ENCODE measurements at regions not wholly inside any gene's neighbourhood (a gene's known extent, or its start where the extent isn't known, plus 50 kb on each side); places are given as distances from the start of the nearest gene placed in this dataset.

GRCh38 chr9:118606668-118607067 is 762.6 kb downstream of the BRINP1 start:
- no peak for FAIRE-seq

GRCh38 chr9:118609355-118610044 is 759.7 kb downstream of the BRINP1 start:
- FAIRE-seq: no peak

- FAIRE-seq: no peak
Measured at GRCh38 chr9:118612201-118612600, 757.0 kb downstream of the BRINP1 start.

GRCh38 chr9:118613996-118614395 is 755.2 kb downstream of the BRINP1 start:
- FAIRE-seq: no peak

GRCh38 chr9:118618084-118618483 is 751.2 kb downstream of the BRINP1 start:
- no peak for FAIRE-seq

GRCh38 chr9:118618849-118619248 is 750.4 kb downstream of the BRINP1 start:
- no peak for FAIRE-seq

- no peak for FAIRE-seq
Measured at GRCh38 chr9:118624608-118625007, 744.6 kb downstream of the BRINP1 start.

- no peak for FAIRE-seq
Measured at GRCh38 chr9:118630079-118630478, 739.2 kb downstream of the BRINP1 start.

GRCh38 chr9:118630931-118631595 is 738.2 kb downstream of the BRINP1 start:
- FAIRE-seq: no peak

GRCh38 chr9:118631956-118632355 is 737.3 kb downstream of the BRINP1 start:
- FAIRE-seq: no peak

- FAIRE-seq: no peak
Measured at GRCh38 chr9:118635416-118635815, 733.8 kb downstream of the BRINP1 start.

- FAIRE-seq: no peak
Measured at GRCh38 chr9:118637681-118638080, 731.6 kb downstream of the BRINP1 start.

GRCh38 chr9:118640836-118641560 is 728.2 kb downstream of the BRINP1 start:
- no peak for FAIRE-seq

- FAIRE-seq: no peak
Measured at GRCh38 chr9:118643118-118643517, 726.1 kb downstream of the BRINP1 start.

GRCh38 chr9:118644066-118644465 is 725.2 kb downstream of the BRINP1 start:
- no peak for FAIRE-seq

GRCh38 chr9:118647331-118647730 is 721.9 kb downstream of the BRINP1 start:
- no peak for FAIRE-seq

GRCh38 chr9:118650417-118650816 is 718.8 kb downstream of the BRINP1 start:
- no peak for FAIRE-seq

GRCh38 chr9:118651511-118651910 is 717.7 kb downstream of the BRINP1 start:
- no peak for FAIRE-seq

- FAIRE-seq: no peak
Measured at GRCh38 chr9:118652258-118652657, 717.0 kb downstream of the BRINP1 start.

- FAIRE-seq: no peak
Measured at GRCh38 chr9:118652912-118653311, 716.3 kb downstream of the BRINP1 start.

- no peak for FAIRE-seq
Measured at GRCh38 chr9:118659011-118659410, 710.2 kb downstream of the BRINP1 start.

- FAIRE-seq: no peak
Measured at GRCh38 chr9:118665226-118665919, 703.9 kb downstream of the BRINP1 start.
